ENCODE measurements at regions not wholly inside any gene's neighbourhood (a gene's known extent, or its start where the extent isn't known, plus 50 kb on each side); places are given as distances from the start of the nearest gene placed in this dataset.
"Not testable (repeated sequence)": the region's sequence is repeated elsewhere in the genome, so short reads cannot be mapped to it uniquely, and the experiment has no call there.

- DNase-seq, result no peak
These were observed 72.2 kb downstream of the SERINC2 start for GRCh38 chr1:31485166-31485565.

GRCh38 chr1:31487143-31487542 lies 74.1 kb downstream of the SERINC2 start:
- DNase-seq, result no peak

- no peak for DNase-seq
These were observed 74.8 kb downstream of the SERINC2 start for GRCh38 chr1:31487721-31488293.

- DNase-seq, result no peak
These were observed 75.5 kb downstream of the SERINC2 start for GRCh38 chr1:31488528-31488927.

DNA sequence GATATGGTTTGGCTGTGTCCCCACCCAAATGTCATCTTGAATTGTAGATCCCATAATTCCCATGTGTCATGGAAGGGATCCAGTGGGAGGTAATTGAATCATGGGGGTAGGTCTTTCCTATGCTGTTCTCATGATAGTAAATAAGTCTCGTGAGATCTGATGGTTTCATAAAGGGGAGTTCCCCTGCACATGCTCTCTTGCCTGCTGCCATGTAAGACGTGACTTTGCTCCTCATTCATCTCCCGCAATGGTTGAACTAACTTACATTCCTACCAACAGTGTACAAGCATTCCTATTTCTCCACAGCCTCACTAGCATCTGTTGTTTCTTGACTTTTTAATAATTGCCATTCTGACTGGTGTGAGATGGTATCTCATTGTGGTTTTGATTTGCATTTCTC lies 76.6 kb downstream of the SERINC2 start:
- not testable (repeated sequence) for DNase-seq

DNA sequence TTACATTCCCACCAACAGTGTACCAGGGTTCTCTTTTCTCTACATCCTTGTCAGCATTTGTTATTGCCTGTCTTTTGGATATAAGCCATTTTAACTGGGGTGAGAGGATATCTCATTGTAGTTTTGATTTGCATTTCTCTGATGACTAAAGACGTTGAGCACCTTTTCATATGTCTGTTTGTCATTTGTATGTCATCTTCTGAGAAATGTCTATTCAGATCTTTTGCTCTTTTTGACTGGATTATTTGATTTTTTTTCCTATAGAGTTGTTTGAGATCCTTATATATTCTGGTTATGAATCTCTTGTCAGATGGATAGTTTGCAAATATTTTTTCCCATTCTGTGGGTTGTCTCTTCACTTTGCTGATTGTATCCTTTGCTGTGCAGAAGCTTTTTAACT lies 77.6 kb downstream of the SERINC2 start:
- not testable (repeated sequence) for DNase-seq

DNA sequence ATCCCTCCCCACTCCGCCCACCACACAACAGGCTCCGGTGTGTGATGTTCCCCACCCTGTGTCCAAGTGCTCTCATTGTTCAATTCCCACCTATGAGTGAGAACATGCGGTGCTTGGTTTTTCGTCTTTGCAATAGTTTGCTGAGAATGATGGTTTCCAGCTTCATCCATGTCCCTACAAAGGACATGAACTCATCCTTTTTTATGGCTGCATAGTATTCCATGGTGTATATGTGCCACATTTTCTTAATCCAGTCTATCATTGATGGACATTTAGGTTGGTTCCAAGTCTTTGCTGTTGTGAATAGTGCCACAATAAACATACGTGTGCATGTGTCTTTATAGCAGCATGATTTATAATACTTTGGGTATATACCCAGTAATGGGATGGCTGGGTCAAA lies 81.0 kb upstream of the TINAGL1 start:
- DNase-seq, result not testable (repeated sequence)

- DNase-seq, result not testable (repeated sequence)
These were observed 80.5 kb upstream of the TINAGL1 start for GRCh38 chr1:31495770-31496169.

GRCh38 chr1:31497601-31498000 lies 78.7 kb upstream of the TINAGL1 start:
- DNase-seq, result no peak

DNA sequence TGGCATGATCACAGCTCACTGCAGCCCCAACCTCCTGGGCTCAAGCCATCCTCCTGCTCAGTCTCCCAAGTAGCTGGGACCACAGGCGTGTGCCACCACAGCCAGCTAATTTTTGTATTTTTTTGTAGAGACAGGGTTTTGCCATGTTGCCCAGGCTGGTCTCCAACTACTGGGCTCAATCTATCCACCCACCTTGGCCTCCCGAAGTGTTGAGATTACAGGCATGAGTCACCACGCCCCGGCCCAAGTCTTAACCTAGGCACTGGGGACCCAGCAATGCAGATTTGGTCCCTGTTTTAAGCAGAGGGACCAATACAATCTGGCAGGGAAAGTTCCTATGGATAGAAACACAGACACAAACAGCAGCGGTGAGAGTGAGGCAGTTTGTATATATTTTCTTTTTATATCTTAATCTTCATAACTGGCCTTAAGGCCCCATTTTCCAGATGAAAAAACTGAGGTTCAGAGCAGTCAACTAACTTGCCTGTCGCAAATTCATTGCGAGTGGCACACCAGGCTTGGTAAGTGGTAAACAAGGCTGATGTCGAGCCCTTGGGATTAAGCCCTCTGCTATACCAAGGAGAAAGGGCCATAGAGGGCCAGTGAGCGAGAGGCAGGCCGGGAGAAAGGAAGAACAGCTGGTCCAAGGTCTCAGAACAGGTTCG lies 77.8 kb upstream of the TINAGL1 start:
- DNase-seq, result no peak

DNA sequence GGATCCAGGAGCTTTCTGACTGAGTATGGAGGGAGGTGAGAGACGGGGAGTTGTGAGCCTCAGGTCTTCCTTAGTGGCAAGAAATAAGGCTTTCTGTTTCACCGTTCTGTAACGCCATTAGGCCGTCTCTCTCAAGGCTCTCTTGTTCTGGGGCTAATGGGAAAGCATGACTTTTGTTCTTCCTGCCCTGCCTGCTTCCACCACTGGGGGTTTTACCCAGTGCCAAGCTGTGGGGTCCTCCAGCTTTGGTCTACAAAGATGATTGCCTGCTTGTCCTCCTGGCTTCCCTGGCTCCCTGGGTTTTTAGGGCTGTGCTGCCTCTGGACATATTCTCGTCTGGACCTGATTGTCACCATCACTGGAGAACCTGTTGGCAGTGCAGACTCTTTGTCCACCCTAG lies 74.8 kb upstream of the TINAGL1 start:
- DNase-seq, result no peak

GRCh38 chr1:31502253-31502652 lies 74.1 kb upstream of the TINAGL1 start:
- DNase-seq, result no peak

DNA sequence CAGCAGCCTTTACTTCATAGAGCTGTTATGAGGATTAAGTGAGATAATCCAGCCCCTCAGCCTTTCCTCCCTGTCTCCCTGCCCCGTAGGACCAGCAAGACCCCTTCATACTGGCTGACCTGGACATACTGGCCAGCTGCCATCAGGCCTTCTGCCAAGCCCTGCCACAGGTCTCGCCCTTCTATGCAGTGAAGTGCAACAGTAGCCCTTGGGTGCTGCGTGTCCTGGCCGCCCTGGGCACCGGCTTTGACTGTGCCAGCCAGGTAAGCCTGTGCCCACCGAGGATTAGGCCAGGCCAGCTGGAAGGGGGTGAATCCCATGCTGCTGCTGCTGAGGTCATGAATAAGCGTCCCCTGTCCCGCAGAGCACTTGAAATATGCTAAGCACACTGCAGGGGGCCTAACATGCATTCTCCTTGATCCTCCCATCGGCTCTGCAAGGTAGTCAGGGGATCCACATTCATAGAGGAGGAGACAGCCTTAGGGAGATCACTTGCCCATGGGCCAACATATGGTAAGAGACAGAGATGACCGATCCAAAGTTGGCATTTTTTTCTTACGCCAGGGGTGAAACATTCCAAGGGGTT lies 73.3 kb upstream of the TINAGL1 start:
- no peak for DNase-seq

- DNase-seq, result no peak
These were observed 72.7 kb upstream of the TINAGL1 start for GRCh38 chr1:31503570-31503969.

- no peak for DNase-seq
These were observed 72.3 kb upstream of the TINAGL1 start for GRCh38 chr1:31504001-31504400.

GRCh38 chr1:31505911-31506497 lies 70.3 kb upstream of the TINAGL1 start:
- DNase-seq, result no peak

DNA sequence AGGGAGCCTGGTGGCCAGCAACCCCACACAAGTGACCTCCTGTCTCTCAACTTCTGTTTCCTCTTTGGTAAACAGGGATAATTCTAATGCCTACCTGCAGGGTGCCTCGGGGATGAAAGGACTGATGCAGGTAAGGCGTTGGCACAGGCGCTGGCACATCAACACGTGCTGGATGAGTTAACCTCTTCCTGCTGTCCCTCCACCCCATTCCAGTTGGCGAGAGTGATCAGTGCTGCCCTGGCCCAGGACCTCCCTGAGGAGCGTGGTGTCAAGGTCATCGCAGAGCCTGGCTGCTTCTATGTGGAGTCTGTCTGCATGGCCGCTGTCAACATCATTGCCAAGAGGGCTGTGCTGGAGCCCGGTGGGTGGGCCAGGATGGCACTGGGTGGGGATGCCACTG lies 69.1 kb upstream of the TINAGL1 start:
- DNase-seq, result no peak

- no peak for DNase-seq
These were observed 68.4 kb upstream of the TINAGL1 start for GRCh38 chr1:31507676-31508530.

DNA sequence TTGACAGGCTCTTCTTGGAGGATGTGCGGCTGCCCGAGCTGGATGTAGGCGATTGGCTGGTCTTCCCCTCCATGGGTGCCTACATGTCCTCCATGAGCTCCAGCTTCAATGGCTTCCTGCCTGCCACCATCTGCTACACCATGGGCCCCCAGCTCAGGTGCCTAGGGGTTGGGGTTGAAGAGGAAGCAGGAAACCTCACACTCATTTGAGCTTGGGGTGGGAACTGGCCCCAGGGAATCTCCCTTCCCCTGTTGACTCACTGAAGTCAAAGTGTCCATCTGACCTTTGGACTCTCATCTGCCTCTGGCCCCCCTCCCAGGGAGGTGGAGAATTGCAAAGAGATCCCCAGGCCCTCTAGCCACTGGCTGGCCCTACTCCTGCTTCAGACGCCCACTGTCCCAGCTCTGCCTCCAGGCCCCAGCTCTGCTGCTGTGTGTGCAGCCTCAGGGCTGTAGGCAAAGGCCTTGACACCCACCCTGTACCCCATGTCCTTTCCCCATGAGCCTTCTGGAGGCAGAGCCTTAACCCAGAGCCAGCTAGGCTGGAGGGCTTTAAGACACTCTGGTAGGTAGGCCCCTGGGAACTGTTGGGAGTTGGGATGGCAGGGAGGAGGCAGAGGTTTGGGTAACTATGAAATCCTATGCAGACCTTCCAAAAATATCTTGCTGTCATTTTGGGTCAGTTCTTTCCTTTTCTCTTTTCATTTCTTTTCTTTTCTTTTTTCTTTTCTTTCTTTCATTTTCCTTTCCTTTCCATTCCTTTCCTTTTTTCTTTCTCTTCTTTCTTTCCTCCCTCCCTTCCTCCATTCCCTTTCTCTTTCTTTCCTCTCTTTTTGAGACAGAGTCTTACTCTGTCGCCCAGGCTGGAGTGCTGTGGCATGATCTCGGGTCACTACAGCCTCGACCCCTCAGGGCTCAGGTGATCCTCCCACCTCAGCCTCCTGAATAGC lies 66.9 kb upstream of the TINAGL1 start:
- no peak for DNase-seq

DNA sequence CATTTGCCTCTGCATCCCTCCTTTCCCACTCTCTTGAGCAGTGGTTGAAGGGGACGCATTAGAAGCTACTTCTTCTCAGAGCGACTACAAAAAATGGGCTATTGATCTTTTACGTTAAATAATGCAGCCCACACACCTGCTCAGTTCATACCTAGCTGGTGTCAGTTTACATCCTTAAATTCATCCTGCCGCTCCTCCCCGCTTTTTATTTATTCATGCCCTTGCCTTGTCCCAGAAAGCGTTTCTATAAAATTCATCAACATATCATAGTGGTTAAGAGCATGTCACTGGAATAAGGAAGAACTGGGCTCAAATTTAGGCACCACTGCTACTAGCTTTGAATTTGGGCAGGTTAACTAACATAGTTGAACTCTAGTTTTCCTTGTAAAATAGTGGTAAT lies 66.0 kb upstream of the TINAGL1 start:
- DNase-seq, result no peak
